ENCODE measurements at regions not wholly inside any gene's neighbourhood (a gene's known extent, or its start where the extent isn't known, plus 50 kb on each side); places are given as distances from the start of the nearest gene placed in this dataset.
"Not testable (repeated sequence)": the region's sequence is repeated elsewhere in the genome, so short reads cannot be mapped to it uniquely, and the experiment has no call there.

GRCh38 chr5:130578354-130578753 lies 586.7 kb downstream of the HINT1 start:
- DNase-seq (ENCODE audit: low read depth) = no peak

GRCh38 chr5:130571076-130571475 lies 594.0 kb downstream of the HINT1 start:
- DNase-seq (ENCODE audit: low read depth) = no peak

GRCh38 chr5:130568791-130569190 lies 596.3 kb downstream of the HINT1 start:
- DNase-seq (ENCODE audit: low read depth) = no peak

DNA sequence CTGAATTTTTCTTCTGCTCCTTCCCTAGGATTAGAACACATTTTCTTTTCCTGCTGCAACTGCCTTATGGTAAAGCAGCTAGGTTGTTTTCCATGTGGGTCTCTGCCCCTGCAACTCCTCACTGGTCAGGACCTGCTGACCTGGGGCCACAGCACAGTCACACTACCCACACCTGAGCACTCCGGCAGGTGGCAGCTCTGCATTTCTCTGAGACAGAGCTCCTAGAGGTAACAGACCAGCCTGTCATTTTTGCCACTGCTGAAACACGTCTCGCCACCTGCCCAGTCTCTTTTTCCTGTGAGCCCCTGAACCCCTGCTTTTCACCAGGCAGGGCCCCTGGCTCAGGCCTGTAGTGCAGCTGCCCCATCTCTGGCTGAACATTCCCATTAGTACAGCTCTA lies 609.6 kb downstream of the HINT1 start:
- DNase-seq (ENCODE audit: low read depth) = no peak

DNA sequence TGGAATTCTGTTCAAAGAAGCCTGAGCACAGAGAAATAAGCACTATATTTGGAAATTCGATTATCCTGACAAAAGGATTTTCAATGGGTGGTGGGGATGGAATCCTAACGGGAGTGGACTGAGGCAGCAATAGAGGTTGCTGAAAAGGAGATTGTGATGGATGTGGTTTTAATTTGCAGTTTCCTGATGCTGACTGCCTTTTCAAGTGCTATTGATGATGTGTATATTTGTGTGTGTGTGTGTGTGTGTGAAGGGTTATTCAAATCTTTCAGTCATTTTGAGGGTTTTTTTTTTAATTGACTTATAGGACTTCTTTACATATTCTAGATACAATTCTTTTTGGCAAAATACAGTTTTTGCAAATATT lies 614.5 kb downstream of the HINT1 start:
- no peak for DNase-seq (ENCODE audit: low read depth)

DNA sequence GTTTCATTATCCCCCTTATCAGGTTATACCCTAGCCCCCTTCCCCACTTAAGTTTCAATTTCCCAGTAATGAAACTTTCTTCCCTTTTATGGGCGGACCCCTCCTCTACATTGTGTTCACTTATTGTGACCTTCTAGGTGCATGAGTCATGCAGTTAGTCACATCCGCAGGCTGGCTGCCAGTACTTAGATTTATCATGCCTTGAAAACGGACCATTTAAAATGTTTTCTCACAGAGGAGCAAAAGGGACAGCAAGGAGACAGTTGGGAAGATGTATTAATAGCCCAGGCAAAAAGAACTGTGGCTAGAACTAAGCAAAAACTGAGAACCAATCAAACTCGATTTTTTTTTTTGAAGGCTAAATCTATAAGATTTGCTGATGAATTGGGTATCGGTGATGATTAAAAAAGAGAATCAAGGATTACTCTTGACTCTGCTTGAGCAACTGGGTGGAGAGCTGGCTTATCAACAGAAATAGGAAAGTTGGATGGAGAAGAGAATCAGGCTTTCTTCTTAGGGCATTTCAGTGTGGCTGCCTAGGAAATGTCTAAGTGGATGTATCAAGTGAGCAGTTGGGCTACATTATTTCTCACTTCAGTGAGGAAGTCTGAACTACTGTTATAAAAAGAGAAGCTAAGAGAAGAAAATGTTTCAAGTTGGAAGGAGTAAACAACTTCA lies 615.0 kb downstream of the HINT1 start:
- DNase-seq (ENCODE audit: low read depth) = no peak

DNA sequence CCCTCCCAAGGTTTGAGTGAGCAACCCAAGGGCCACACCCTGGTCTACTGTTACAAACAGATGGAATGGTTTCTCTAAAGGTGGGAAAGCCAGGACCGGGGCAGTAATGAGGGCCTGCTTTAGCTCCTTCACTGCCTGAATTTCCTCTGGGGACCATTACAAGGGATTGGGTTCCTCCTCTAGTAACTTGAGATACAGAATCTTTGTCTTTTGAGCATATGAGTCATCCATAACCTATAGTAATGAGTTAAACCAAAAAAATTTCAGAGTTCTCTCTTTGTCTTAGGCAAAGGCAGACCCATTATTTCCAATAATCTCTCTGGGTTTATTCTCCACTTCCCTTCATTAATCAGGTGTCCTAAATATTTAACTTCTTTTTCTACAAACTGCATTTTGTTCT lies 618.8 kb downstream of the HINT1 start:
- no peak for DNase-seq (ENCODE audit: low read depth)

- no peak for DNase-seq (ENCODE audit: low read depth)
These were observed 619.8 kb downstream of the HINT1 start for GRCh38 chr5:130545291-130545690.

DNA sequence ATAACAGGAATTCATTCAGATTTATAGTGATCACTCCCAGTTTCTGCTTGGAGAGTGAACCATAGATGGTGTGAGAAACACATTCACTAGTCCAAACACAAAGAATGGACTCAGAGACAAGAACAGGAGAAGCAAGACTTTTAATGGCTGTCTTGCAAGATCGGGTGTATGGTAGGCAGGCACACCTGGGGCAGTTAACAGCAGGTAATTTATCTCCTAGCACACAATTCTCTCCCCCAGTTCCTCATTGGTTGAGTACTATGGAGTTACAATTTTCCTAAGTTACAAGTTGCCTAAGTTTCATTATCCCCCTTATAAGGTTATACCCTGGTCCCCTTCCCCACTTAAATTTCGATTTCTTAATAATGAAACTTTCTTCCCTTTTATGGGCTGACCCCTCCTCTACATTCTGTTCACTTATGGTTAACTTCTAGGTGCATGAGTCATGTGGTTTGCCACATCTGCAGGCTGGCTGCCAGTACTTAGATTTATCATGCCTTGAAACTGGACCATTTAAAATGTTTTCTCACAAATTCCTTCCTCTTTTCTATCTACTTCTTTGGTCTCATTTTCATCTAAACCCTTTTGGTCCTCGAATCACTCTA lies 623.3 kb downstream of the HINT1 start:
- DNase-seq (ENCODE audit: low read depth) = no peak

DNA sequence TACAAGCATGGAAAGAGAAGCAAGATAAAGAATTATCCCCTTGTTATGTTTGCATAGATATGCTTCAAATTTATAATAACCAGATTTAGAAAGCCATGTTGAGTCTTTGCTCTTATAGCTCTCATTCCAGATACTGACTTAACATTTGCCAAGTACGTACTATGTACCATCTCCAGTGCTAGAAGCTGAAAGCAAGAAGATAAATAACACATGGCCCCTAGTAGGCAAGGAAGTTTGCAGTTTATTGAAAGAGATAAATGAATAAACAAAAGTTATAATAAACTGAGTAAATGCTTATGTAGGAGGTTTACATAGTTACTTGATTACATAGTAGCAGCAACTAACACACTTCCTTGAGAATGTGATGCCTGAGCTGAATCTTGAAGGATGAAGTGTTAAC lies 628.4 kb downstream of the HINT1 start:
- DNase-seq (ENCODE audit: low read depth) = no peak

- no peak for DNase-seq (ENCODE audit: low read depth)
These were observed 628.5 kb downstream of the CHSY3 start for GRCh38 chr5:130532786-130533185.

DNA sequence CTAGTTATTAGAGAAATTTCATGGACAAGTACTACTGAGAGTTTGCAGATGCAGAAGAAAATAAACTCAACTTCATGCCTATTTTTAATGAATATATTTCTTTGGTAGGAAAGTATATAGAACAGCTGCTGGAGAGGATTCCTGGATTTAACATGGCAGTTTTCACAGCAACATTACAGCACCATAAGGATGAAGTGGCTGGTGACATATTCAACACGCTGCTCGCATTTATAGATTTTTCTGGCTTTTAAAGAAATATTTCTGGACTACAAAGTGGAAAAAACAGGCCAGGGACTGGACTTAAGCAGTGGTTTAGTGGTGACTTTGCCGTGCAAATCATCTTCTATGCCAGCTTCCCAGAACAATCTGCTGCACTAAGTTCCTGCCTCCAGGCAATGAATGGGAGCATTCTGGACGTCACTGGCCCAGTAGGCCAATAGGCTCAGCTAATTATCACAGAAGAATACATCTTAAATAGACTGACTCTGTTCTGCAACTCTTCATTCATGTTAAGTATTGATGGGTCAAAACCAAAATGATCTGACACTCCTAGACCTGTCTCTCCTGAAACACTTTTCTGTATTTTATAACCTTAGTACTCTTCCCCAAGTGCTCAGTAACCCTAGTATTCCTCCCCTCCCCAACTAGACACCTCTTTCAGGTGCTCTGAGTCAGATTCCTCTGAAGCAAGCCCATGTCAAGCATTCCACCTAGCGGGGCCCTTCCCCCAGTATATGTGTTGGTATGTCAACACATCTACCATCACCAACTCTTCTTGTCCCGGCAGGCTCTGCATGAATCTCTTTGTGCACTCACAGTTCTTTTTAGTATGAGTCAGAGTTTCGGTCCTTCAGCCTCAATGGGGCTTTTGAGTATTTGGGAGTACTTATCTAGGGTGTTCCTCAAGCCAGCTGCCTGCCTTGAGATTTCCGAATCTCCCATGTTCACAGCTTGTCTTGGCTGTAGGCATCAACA lies 625.5 kb downstream of the CHSY3 start:
- no peak for DNase-seq (ENCODE audit: low read depth)

DNA sequence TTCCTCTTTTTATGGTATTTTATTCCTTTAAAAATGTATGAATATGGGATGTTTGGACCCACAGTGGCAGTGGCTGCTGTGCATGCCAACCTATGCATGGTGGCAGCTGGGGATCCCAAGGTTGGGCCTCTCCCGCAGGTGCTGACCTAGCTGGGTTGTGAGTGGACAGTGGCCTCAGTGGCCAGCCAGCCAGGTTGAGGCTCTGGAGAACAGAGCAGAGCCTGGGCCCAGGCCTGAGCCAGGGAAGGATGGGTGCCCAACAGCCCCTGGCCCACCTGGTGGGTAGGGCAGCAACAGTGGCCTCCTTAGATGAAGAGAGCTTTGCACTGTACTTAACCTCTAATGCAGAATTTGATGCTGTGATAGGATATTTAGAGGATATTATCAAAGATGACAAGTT lies 624.8 kb downstream of the CHSY3 start:
- no peak for DNase-seq (ENCODE audit: low read depth)

DNA sequence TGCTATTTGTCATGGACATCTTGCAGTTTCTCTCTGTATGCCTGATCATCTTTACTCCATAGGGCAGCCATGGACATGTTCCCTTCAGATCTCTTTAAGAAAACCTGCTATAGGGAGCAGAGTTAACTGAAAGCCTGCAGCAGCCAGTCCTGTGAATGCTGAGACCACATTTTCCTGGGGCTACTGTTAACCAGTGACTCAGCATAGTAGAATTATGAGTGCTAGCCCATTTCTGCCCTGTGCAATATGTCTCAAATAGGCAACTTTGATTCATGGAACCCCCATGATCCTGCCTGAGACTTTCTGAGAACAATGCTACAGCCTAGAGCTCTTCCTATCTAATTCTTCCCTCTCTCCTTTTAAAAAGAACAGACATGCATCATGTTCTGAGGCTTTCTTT lies 624.2 kb downstream of the CHSY3 start:
- DNase-seq (ENCODE audit: low read depth) = no peak

GRCh38 chr5:130526708-130527107 lies 622.4 kb downstream of the CHSY3 start:
- no peak for DNase-seq (ENCODE audit: low read depth)

- no peak for DNase-seq (ENCODE audit: low read depth)
These were observed 615.9 kb downstream of the CHSY3 start for GRCh38 chr5:130520211-130520610.

DNA sequence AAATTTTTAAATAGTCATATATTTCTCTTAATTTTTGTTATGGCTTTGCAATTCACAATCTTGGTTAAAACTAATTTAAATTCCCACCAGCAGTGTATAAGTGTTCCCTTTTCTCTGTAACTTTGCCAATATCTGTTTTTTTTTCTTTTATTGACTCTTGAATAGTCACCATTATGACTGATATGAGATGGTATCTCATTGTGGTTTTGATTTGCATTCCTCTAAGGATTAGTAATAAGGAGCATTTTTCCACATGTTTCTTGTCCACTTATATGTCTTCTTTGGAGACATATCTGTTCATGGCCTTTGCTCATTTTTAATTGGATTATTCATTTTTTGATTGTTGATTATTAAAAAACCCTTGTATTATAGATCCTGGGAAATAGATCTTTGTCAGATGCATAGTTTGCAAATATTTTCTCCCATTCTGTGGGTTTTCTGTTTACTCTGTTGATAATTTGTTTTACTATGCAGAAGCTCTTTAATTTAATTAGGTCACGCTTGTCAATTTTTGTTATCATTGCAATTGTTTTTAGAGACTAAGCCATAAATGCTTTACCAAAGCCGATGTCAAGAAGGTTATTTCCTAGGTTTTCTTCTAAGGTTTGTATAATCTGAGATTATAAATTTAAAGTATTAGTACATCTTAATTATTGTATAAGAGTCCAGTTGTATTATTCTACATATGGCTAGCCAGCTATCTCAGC lies 610.9 kb downstream of the CHSY3 start:
- DNase-seq (ENCODE audit: low read depth) = no peak

GRCh38 chr5:130502702-130503101 lies 598.4 kb downstream of the CHSY3 start:
- no peak for DNase-seq (ENCODE audit: low read depth)

GRCh38 chr5:130501151-130501865 lies 597.0 kb downstream of the CHSY3 start:
- no peak for DNase-seq (ENCODE audit: low read depth)

DNA sequence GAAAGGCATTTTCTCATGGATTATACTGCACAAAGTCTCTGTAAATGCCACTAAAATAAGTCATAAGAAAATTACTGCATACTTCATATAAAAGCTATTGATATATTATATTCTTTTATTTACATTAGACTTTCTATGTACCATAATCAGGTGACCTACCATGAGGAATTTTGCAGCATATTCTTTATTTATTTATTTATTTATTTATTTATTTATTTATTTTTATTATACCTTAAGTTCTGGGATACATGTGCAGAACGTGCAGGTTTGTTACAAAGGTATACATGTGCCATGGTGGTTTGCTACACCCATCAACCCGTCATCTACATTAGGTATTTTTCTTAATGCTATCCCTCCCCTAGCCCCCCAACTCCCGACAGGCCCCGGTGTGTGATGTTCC lies 596.2 kb downstream of the CHSY3 start:
- not testable (repeated sequence) for DNase-seq (ENCODE audit: low read depth)

- no peak for DNase-seq (ENCODE audit: low read depth)
These were observed 592.0 kb downstream of the CHSY3 start for GRCh38 chr5:130496215-130496614.

GRCh38 chr5:130488252-130488651 lies 584.0 kb downstream of the CHSY3 start:
- no peak for DNase-seq (ENCODE audit: low read depth)
